ENCODE measurements at regions not wholly inside any gene's neighbourhood (a gene's known extent, or its start where the extent isn't known, plus 50 kb on each side); places are given as distances from the start of the nearest gene placed in this dataset.

DNA sequence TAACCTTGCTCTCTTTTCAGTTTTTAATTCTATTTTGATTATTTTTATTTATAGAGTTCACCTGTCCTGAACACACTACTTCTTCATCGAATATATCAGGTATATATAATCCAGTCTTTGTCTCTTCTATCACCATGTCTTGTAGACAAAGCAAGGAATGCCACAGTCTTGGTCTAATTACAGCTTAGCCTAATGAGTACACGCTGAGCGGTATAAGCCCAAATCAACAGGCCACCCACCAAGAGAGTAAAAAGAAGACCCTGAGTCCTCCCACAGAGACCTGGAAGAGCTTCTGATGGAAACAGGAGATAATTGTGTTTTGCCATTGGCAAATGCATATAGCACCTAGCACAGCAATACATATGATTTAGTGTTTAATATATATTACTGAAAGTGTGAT, 68.7 kb upstream of the TCF21 start:
- no peak overlapping the region for H3K4me3 ChIP-seq (ENCODE audit: low read depth, low read length)
- no peaks in the 10 kb centered on the region for H3K27me3 ChIP-seq (ENCODE audit: control insufficient read depth, insufficient read depth, low read length)
- no peaks in the 10 kb centered on the region for H3K36me3 ChIP-seq (ENCODE audit: control insufficient read depth, insufficient read depth, low read length)
- DNase-seq (ENCODE audit: low read depth), result no peak
- POLR2A ChIA-PET, result no interaction called here
- CTCF ChIA-PET, result no interaction called here
- TF ChIP-seq, protein P1, sequence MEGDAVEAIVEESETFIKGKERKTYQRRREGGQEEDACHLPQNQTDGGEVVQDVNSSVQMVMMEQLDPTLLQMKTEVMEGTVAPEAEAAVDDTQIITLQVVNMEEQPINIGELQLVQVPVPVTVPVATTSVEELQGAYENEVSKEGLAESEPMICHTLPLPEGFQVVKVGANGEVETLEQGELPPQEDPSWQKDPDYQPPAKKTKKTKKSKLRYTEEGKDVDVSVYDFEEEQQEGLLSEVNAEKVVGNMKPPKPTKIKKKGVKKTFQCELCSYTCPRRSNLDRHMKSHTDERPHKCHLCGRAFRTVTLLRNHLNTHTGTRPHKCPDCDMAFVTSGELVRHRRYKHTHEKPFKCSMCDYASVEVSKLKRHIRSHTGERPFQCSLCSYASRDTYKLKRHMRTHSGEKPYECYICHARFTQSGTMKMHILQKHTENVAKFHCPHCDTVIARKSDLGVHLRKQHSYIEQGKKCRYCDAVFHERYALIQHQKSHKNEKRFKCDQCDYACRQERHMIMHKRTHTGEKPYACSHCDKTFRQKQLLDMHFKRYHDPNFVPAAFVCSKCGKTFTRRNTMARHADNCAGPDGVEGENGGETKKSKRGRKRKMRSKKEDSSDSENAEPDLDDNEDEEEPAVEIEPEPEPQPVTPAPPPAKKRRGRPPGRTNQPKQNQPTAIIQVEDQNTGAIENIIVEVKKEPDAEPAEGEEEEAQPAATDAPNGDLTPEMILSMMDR (IDR thresholded peaks at IDR 0.05; ENCODE audit: insufficient read depth, low read depth, low read length), result no peak

DNA sequence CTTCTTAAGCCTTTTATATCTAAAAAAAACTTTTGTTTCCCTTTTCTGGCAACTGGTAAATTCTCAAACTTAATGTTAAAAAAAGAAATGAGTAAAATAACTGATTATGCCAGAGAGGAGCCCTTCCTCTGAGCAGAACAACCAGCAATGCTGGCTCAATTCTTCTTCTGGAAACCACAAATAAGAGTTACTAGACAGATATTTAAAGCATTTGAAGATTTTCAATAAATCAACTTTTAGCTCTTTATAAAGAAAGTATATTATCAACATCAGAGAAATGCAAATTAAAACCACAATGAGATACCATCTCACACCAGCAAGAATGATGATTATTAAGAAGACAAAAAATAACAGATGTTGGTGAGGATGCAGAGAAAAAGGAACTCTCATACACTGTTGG, 61.1 kb upstream of the TCF21 start:
- no peaks in the 10 kb centered on the region for H3K36me3 ChIP-seq (ENCODE audit: control insufficient read depth, insufficient read depth, low read length)
- TF ChIP-seq, protein P1 (IDR thresholded peaks at IDR 0.05; ENCODE audit: insufficient read depth, low read depth, low read length), result no peak
- DNase-seq (ENCODE audit: low read depth), result no peak
- H3K27me3 ChIP-seq (ENCODE audit: control insufficient read depth, insufficient read depth, low read length), result no peaks in the 10 kb centered on the region
- CTCF ChIA-PET, result no interaction called here
- no peak overlapping the region for H3K4me3 ChIP-seq (ENCODE audit: low read depth, low read length)
- POLR2A ChIA-PET, result no interaction called here

DNA sequence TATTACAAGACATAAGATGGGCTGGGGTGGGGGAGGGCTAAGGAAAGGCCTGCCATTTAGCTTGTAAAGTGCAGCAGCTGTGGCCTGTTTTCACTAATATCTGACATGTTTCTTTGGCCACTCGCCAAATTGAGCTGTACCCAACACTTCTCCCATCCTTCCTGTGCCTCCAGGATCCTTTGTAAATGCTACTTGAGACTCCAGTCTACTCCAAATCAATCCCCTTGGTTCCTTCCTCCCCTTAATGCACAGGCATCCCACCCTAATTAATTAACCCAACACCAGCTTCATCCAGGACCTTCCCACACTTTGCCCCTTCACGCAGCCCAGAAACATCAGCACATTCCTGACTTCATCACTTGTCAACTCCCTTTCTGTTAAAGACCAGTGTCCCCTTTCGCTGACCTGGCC, 55.0 kb upstream of the TCF21 start:
- POLR2A ChIA-PET, result no interaction called here
- H3K36me3 ChIP-seq (ENCODE audit: control insufficient read depth, insufficient read depth, low read length), result no peaks in the 10 kb centered on the region
- DNase-seq (ENCODE audit: low read depth), result no peak
- CTCF ChIA-PET, result interaction anchor here (0.7 to 8.4 kb wide), 5 partner anchors 10 to 306 kb away, joined by 3 to 47 read pairs (median 4); no protein-coding TSS in a partner anchor
- no peaks in the 10 kb centered on the region for H3K27me3 ChIP-seq (ENCODE audit: control insufficient read depth, insufficient read depth, low read length)
- H3K4me3 ChIP-seq (ENCODE audit: low read depth, low read length), result no peak overlapping the region
- TF ChIP-seq, protein P1 (IDR thresholded peaks at IDR 0.05; ENCODE audit: insufficient read depth, low read depth, low read length), result no peak

DNA sequence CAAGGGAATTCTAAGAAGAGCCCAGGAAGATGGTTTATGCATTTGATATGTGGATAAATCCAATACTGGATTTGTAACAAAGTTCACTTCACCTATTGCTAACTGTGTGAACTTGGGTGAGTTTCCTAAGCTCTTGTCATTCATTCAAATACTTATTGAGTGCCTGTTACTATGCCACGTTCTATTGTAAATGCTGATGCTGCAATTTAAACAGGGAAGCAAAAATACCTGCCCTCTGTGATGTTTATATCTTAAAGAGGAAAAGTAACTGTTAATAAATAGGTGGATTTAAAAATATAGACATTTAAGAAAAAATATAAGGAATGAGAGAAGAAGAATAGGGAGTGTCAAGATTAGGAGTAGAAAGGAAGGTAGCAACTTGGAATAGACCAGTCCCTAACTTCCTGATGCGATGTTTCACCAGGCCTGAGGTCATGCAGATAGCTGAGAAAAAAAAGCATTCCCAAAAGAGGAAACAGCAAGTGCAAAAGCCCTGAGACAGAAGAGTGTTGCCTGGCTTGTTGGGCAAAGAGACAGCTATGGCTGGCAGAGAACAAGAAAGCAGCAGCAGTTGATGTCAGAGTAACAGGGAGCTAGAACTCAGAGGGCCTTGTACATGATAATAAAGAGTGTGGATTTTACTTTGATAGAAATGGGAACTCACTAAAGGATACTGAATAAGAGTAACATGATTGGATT, 54.3 kb upstream of the TCF21 start:
- TF ChIP-seq, protein P1 (IDR thresholded peaks at IDR 0.05; ENCODE audit: insufficient read depth, low read depth, low read length), result no peak
- no peak overlapping the region for H3K4me3 ChIP-seq (ENCODE audit: low read depth, low read length)
- ChIA-PET CTCF (interaction anchor here (0.6 to 8.4 kb wide), 5 partner anchors 10 to 307 kb away, joined by 3 to 47 read pairs (median 4); no protein-coding TSS in a partner anchor), POLR2A (interaction anchor here (0.6 kb wide), 1 partner anchor 89 kb away, joined by 7 read pairs; no protein-coding TSS in a partner anchor)
- H3K36me3 ChIP-seq (ENCODE audit: control insufficient read depth, insufficient read depth, low read length), result no peaks in the 10 kb centered on the region
- H3K27me3 ChIP-seq (ENCODE audit: control insufficient read depth, insufficient read depth, low read length), result no peaks in the 10 kb centered on the region
- no peak for DNase-seq (ENCODE audit: low read depth)

DNA sequence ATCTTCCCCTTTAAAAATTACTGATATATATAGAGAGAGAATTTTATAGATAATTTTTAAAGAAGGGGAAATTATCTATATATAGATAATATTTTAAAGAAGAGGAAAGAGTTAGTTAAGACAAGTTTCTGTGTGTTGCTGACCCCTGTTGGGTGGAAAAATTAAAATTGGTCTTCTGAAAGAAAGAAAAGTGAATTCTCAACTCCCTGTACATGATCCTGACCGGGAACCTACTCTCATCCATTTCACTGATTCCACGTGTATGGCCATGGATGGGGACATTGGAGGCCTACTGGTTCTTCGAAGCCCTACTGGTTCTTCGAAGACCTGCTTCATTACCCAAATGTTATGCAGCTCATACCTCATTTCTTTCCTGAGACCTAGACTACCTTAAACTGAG, 53.0 kb upstream of the TCF21 start:
- TF ChIP-seq, protein P1 (IDR thresholded peaks at IDR 0.05; ENCODE audit: insufficient read depth, low read depth, low read length), result peak; percentile 16; the same call in 1 of the 2 replicates
- Histone ChIP-seq H3K4me3 (ENCODE audit: low read depth, low read length) (no peak overlapping the region), H3K27me3 (ENCODE audit: control insufficient read depth, insufficient read depth, low read length) (no peaks in the 10 kb centered on the region), H3K36me3 (ENCODE audit: control insufficient read depth, insufficient read depth, low read length) (no peaks in the 10 kb centered on the region)
- no peak for DNase-seq (ENCODE audit: low read depth)
- POLR2A ChIA-PET, result no interaction called here
- CTCF ChIA-PET, result interaction anchor here (0.8 to 8.4 kb wide), 4 partner anchors 22 to 270 kb away, joined by 3 to 47 read pairs (median 3); no protein-coding TSS in a partner anchor

Measured in BJ (cell line).